Natural killer cell treated with Interleukin-12 subunit alpha and Interleukin-12 subunit beta and Interleukin-15 and Interleukin-18, amount 100 ng/mL, for 72 hours (primary cell): ENCODE measurements at regions not wholly inside any gene's neighbourhood (a gene's known extent, or its start where the extent isn't known, plus 50 kb on each side); places are given as distances from the start of the nearest gene placed in this dataset.

Source experiments
- ATAC-seq, 2 donors: fragments of 150-1000 bp; cut with Tn5 transposase in 1 of 2; sonication (Bioruptor Pico), chemical (Tn5 transposase) in 1 of 2; 2 replicates each; pipeline ENCODE4 v1.10.0; 2021
- DNase-seq: peaks from one replicate; pipeline ENCODE4 v3.0.0; 2022; ENCODE audit warnings: low spot score
- H3K27ac Mint-ChIP-seq, 2 donors: 1 replicate in 1 of 2; 2 replicates in 1 of 2; pipeline ENCODE4 v1.8.0; 2022; ENCODE audit warnings: mixed read lengths in 2 of 2, mild to moderate bottlenecking in 1 of 2, moderate library complexity in 1 of 2
- H3K27me3 Mint-ChIP-seq, 2 donors: 1 replicate in 1 of 2; 2 replicates in 1 of 2; pipeline ENCODE4 v1.8.0; 2022; ENCODE audit warnings: mixed read lengths in 2 of 2
- H3K36me3 Mint-ChIP-seq: one replicate; pipeline ENCODE4 v1.8.0; 2022; ENCODE audit warnings: mixed read lengths
- H3K4me1 Mint-ChIP-seq, 2 donors: 1 replicate in 1 of 2; 2 replicates in 1 of 2; pipeline ENCODE4 v1.8.0; 2022; ENCODE audit warnings: low read depth in 2 of 2, mixed read lengths in 2 of 2, mild to moderate bottlenecking in 1 of 2
- H3K4me3 Mint-ChIP-seq: one replicate; pipeline ENCODE4 v1.8.0; 2022; ENCODE audit warnings: mixed read lengths
- H3K9me3 Mint-ChIP-seq: 2 replicates; pipeline ENCODE4 v1.8.0; 2022; ENCODE audit warnings: mixed read lengths

DNA sequence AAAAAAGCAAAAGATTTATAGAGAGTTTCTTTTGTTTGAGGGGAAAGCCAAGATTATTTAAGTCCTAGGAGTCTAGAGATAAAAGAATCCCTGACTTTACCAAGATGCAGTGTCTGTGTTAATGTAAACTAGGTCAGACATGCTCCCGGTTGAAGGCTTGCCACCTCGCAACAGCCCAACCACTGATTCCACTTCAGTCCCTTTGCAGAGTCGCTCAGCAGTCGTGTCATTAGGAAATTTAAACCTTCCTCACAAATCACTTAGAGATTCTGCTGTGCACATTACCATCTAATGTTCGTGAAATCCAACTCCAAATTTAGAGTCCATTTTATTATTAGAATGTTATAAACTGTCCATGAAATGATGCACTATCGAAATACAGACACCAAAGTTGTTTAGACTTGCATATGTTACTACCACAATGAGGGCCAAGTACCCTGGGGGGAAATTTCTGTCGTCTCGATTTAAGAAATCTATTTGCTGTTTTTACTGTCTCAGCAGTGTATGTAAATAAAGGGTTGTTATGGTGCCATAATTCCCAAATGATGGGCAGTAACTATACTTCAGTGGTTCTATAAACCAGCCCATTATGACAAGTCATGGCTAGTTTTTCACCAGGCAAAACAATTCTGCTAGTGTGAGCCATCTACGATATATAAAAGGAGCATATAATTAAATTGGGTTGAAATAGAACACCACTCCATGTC lies 101.4 kb upstream of the MTNR1B start:
- DNase-seq (no peak), ATAC-seq (no peak)
- Mint-ChIP-seq H3K36me3 (no peaks in the 10 kb centered on the region), H3K27ac (no peak overlapping the region), H3K9me3 (no peaks in the 10 kb centered on the region), H3K4me3 (no peak overlapping the region), H3K4me1 (no peaks in the 10 kb centered on the region), H3K27me3 (no peaks in the 10 kb centered on the region)

- no peak for DNase-seq
- ATAC-seq, result no peak
- Mint-ChIP-seq H3K4me1 (no peaks in the 10 kb centered on the region), H3K9me3 (no peaks in the 10 kb centered on the region), H3K27me3 (no peaks in the 10 kb centered on the region), H3K36me3 (no peaks in the 10 kb centered on the region), H3K4me3 (no peak overlapping the region), H3K27ac (no peak overlapping the region)
Measured at GRCh38 chr11:92869716-92870115, 99.7 kb upstream of the MTNR1B start.

- Mint-ChIP-seq H3K4me1 (no peaks in the 10 kb centered on the region), H3K9me3 (no peaks in the 10 kb centered on the region), H3K27ac (no peak overlapping the region), H3K27me3 (no peaks in the 10 kb centered on the region), H3K4me3 (no peak overlapping the region), H3K36me3 (no peaks in the 10 kb centered on the region)
- ATAC-seq (no peak), DNase-seq (no peak)
Measured at GRCh38 chr11:92870196-92870832, 99.1 kb upstream of the MTNR1B start.

GRCh38 chr11:92873551-92873950 lies 95.9 kb upstream of the MTNR1B start:
- no peaks in the 10 kb centered on the region for H3K27me3 Mint-ChIP-seq
- H3K36me3 Mint-ChIP-seq, result no peaks in the 10 kb centered on the region
- no peak for DNase-seq
- no peak overlapping the region for H3K4me3 Mint-ChIP-seq
- no peak overlapping the region for H3K27ac Mint-ChIP-seq
- H3K4me1 Mint-ChIP-seq, result no peaks in the 10 kb centered on the region
- peaks cover 3% of the 10 kb centered on the region for H3K9me3 Mint-ChIP-seq
- ATAC-seq, result no peak

GRCh38 chr11:92875473-92875872 lies 94.0 kb upstream of the MTNR1B start:
- no peak overlapping the region for H3K4me3 Mint-ChIP-seq
- ATAC-seq (no peak), DNase-seq (no peak)
- no peaks in the 10 kb centered on the region for H3K36me3 Mint-ChIP-seq
- peaks cover 0 to 2% of the 10 kb centered on the region in 2 donors for H3K27me3 Mint-ChIP-seq
- H3K9me3 Mint-ChIP-seq, result peaks cover 6% of the 10 kb centered on the region
- no peaks in the 10 kb centered on the region for H3K4me1 Mint-ChIP-seq
- no peak overlapping the region for H3K27ac Mint-ChIP-seq

GRCh38 chr11:92879086-92879485 lies 90.4 kb upstream of the MTNR1B start:
- Mint-ChIP-seq H3K27ac (no peak overlapping the region), H3K4me1 (no peaks in the 10 kb centered on the region), H3K27me3 (peaks cover 0 to 2% of the 10 kb centered on the region in 2 donors), H3K4me3 (no peak overlapping the region), H3K36me3 (no peaks in the 10 kb centered on the region), H3K9me3 (peaks cover 6% of the 10 kb centered on the region)
- no peak for DNase-seq
- ATAC-seq, result no peak

GRCh38 chr11:92880381-92880780 lies 89.1 kb upstream of the MTNR1B start:
- no peaks in the 10 kb centered on the region for H3K4me1 Mint-ChIP-seq
- peaks cover 6% of the 10 kb centered on the region for H3K9me3 Mint-ChIP-seq
- ATAC-seq (no peak), DNase-seq (no peak)
- H3K36me3 Mint-ChIP-seq, result no peaks in the 10 kb centered on the region
- peaks cover 0 to 2% of the 10 kb centered on the region in 2 donors for H3K27me3 Mint-ChIP-seq
- H3K27ac Mint-ChIP-seq, result no peak overlapping the region
- H3K4me3 Mint-ChIP-seq, result no peak overlapping the region

DNA sequence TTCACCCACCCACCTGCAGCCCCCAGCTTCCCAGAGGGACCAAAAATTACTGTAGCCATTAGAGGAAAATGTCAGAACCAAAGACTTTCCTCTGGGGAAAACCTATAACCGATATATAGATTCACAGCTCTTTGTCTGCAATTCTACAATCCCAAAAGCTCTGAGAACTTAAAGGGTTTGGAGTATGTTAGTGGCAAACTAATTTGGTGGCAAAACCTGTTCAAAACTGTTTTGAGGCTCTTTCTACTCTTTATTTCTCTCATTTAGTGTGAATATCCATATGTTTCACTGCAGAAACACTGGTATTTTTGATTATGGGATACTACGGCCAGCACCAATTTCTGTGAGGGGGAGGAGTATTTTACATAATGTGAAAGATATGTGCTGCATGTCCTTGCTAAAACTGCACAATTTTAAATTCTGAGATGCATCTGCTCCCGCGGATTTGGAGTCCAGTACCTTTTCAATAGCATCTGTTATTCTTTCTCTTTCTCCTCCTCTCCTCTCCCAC lies 87.5 kb upstream of the MTNR1B start:
- no peak for DNase-seq
- H3K4me1 Mint-ChIP-seq, result no peaks in the 10 kb centered on the region
- H3K4me3 Mint-ChIP-seq, result no peak overlapping the region
- no peak for ATAC-seq
- no peaks in the 10 kb centered on the region for H3K36me3 Mint-ChIP-seq
- peaks cover 0 to 2% of the 10 kb centered on the region in 2 donors for H3K27me3 Mint-ChIP-seq
- H3K9me3 Mint-ChIP-seq, result peaks cover 3% of the 10 kb centered on the region
- H3K27ac Mint-ChIP-seq, result no peak overlapping the region

- DNase-seq (no peak), ATAC-seq (peak in 1 of 2 donors; percentile 37)
- no peaks in the 10 kb centered on the region for H3K36me3 Mint-ChIP-seq
- no peaks in the 10 kb centered on the region for H3K4me1 Mint-ChIP-seq
- H3K9me3 Mint-ChIP-seq, result peaks cover 3% of the 10 kb centered on the region
- H3K27me3 Mint-ChIP-seq, result peaks cover 0 to 2% of the 10 kb centered on the region in 2 donors
- no peak overlapping the region for H3K27ac Mint-ChIP-seq
- no peak overlapping the region for H3K4me3 Mint-ChIP-seq
Measured at GRCh38 chr11:92882828-92883611, 86.4 kb upstream of the MTNR1B start.

DNA sequence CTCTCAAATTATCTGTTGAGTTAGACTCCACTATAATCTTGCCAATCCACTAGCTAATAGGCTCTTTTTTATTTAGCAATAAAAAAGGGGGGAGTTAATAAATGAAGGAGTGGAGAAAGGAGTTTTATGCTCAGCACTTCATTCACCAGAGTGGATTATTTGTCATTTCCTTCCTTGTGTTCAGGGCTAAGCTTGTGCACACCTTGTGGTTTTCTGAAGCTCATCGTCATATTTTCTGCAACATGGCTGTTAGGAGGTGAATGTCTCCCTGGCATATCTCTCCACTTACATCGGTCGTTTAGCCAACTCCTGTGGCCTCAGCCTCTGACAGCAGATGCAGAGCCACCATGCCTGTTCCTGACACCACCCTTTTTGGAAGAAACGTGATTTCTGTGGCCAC lies 83.9 kb upstream of the MTNR1B start:
- Mint-ChIP-seq H3K27ac (no peak overlapping the region), H3K27me3 (no peaks in the 10 kb centered on the region), H3K9me3 (no peaks in the 10 kb centered on the region), H3K4me1 (no peaks in the 10 kb centered on the region), H3K36me3 (no peaks in the 10 kb centered on the region), H3K4me3 (no peak overlapping the region)
- ATAC-seq (no peak), DNase-seq (no peak)

DNA sequence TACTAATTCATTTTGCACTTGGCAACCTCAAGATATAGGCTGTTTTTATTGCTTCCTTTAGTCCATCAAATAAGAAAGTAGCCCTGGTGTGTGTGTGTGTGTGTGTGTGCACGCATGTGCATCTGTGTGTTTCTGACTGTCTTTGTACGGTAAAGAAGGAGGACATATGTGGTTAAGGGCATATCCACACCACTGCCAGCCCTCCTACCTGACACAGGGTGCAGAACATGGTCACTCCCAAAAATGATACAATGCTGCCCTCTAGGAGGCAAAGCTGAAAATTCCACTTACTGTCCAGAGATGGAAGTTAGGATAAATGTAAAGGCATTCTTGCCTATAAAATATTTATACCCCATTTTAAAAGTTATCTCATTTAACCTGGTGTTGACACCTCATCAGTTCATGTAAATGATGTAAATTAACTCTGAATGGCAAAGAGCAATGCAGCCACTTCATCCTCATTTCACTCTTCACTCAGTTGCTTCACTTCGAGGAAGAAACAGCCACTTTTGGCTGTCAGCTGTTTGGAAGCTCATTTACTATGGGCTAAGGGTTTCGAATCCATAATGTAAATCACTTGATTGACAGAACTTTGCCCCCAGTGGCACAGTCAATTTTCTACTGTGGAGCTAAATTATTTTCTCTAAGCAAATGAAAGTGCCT lies 83.1 kb upstream of the MTNR1B start:
- Mint-ChIP-seq H3K27me3 (no peaks in the 10 kb centered on the region), H3K27ac (no peak overlapping the region), H3K36me3 (no peaks in the 10 kb centered on the region), H3K9me3 (no peaks in the 10 kb centered on the region), H3K4me1 (no peaks in the 10 kb centered on the region), H3K4me3 (no peak overlapping the region)
- DNase-seq (no peak), ATAC-seq (no peak)

GRCh38 chr11:92888696-92889095 lies 80.8 kb upstream of the MTNR1B start:
- no peak for ATAC-seq
- no peak for DNase-seq
- Mint-ChIP-seq H3K4me1 (no peaks in the 10 kb centered on the region), H3K9me3 (no peaks in the 10 kb centered on the region), H3K27me3 (no peaks in the 10 kb centered on the region), H3K27ac (no peak overlapping the region), H3K4me3 (no peak overlapping the region), H3K36me3 (no peaks in the 10 kb centered on the region)

GRCh38 chr11:92890846-92891245 lies 78.6 kb upstream of the MTNR1B start:
- no peak overlapping the region for H3K4me3 Mint-ChIP-seq
- H3K36me3 Mint-ChIP-seq, result no peaks in the 10 kb centered on the region
- H3K27ac Mint-ChIP-seq, result no peak overlapping the region
- DNase-seq, result no peak
- no peaks in the 10 kb centered on the region for H3K4me1 Mint-ChIP-seq
- no peak for ATAC-seq
- no peaks in the 10 kb centered on the region for H3K9me3 Mint-ChIP-seq
- no peaks in the 10 kb centered on the region for H3K27me3 Mint-ChIP-seq
